ENCODE measurements at regions not wholly inside any gene's neighbourhood (a gene's known extent, or its start where the extent isn't known, plus 50 kb on each side); places are given as distances from the start of the nearest gene placed in this dataset.

DNA sequence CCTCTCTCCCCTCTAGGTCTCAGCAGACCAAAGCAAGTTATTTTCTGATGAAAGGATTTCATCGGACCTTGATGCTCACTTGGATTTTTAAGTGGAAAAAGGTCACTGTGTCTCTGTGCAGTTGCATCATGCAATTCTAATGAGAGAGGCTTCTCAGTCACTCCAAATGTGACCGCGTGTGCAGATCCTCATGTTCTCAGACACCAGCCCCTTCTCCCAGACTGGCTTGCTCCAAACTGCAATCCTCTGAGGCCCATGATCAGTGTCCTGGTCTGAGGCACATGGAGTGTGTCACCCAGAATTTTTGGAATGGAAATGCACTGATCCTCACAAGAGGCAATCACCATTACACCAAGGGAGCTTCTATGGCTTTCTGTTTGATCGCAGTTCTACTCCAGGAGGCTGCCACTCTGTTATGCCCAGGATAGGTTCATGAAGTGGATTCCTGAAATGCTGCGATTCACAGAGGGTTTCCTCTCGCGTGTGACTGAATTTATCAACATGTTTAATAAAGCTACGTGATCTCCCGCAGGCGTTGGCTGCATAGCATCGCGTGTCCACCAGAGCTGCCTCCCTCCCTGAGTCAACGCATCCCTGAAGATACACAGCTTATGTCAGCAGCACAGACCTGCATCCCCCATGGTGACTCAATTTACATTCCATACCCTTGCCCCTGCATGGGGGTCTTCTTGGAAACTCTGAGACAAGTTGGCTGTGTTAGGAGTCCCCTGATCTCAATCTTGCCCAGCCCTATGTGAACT is 544.6 kb upstream of the B3GAT1 start:
- H2AFZ ChIP-seq (ENCODE audit: low read depth, low read length): no peak overlapping the region
- H4K20me1 ChIP-seq (replicated peaks; ENCODE audit: control insufficient read depth, insufficient read depth, low read length): no peaks in the 10 kb centered on the region
- no TSS peak for BruUV-seq (replicated peaks)
- FAIRE-seq (no peak), DNase-seq (ENCODE audit: extremely low read depth in 1 of 4, low spot score in 3 of 4) (no peak), ATAC-seq (no peak)
- no peak overlapping the region for H3K4me2 ChIP-seq (ENCODE audit: insufficient read depth, low read length)
- WGBS (ENCODE audit: insufficient coverage, low coverage, missing lambda C conversion rate): 3% methylated on average over 13 of the region's 13 CpGs
- H3K9me1 ChIP-seq (ENCODE audit: control insufficient read depth, insufficient read depth, low read length): no peaks in the 10 kb centered on the region
- no peak overlapping the region for H3K4me3 ChIP-seq
- H3K79me2 ChIP-seq (ENCODE audit: control insufficient read depth, insufficient read depth, low read length): no peaks in the 10 kb centered on the region
- CTCF ChIA-PET (ENCODE audit: low intra/inter-chr PET ratio): no interaction called here
- H3K36me3 ChIP-seq (ENCODE audit: control insufficient read depth, insufficient read depth, low read length): no peaks in the 10 kb centered on the region
- no peaks in the 10 kb centered on the region for H3K9me3 ChIP-seq (replicated peaks; ENCODE audit: control insufficient read depth, insufficient read depth, low read depth, low read length)
- intact Hi-C loops (cut with micrococcal nuclease) (no loop called here), in situ Hi-C loops (cut with MboI) (no loop called here)
- no peak overlapping the region for H3K27ac ChIP-seq (ENCODE audit: extremely low read depth, low read depth, low read length)
- no peak overlapping the region for H3K9ac ChIP-seq (ENCODE audit: insufficient read depth in 1 of 2, low read depth in 2 of 2, low read length in 2 of 2)
- no peaks in the 10 kb centered on the region for H3K4me1 ChIP-seq (replicated peaks in 1 of 2; ENCODE audit: control insufficient read depth in 2 of 2, insufficient read depth in 2 of 2, low read length in 2 of 2)
- POLR2A ChIA-PET: no interaction called here
- peaks cover 7 to 14% of the 10 kb centered on the region in 2 experiments; a peak in 4 of 5 replicates for H3K27me3 ChIP-seq (ENCODE audit: control insufficient read depth in 2 of 2, insufficient read depth in 2 of 2, low read length in 2 of 2)
- TF ChIP-seq JUNB (CRISPR knock-in tag; conservative IDR thresholded peaks at IDR 0.05): no peak
- no peak for TF ChIP-seq SRF (CRISPR knock-in tag; IDR thresholded peaks at IDR 0.05)
- no peak for TF ChIP-seq MCM7 (IDR thresholded peaks at IDR 0.05)
- TF ChIP-seq, protein P1, sequence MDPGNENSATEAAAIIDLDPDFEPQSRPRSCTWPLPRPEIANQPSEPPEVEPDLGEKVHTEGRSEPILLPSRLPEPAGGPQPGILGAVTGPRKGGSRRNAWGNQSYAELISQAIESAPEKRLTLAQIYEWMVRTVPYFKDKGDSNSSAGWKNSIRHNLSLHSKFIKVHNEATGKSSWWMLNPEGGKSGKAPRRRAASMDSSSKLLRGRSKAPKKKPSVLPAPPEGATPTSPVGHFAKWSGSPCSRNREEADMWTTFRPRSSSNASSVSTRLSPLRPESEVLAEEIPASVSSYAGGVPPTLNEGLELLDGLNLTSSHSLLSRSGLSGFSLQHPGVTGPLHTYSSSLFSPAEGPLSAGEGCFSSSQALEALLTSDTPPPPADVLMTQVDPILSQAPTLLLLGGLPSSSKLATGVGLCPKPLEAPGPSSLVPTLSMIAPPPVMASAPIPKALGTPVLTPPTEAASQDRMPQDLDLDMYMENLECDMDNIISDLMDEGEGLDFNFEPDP (CRISPR knock-in tag; IDR thresholded peaks at IDR 0.05): no peak
- no peak for TF ChIP-seq BCL6 (CRISPR knock-in tag; IDR thresholded peaks at IDR 0.05)
- TF ChIP-seq ZNF143 (CRISPR knock-in tag; IDR thresholded peaks at IDR 0.05): no peak
- no peak for TF ChIP-seq LEF1 (IDR thresholded peaks at IDR 0.05)
- TF ChIP-seq, protein P2, sequence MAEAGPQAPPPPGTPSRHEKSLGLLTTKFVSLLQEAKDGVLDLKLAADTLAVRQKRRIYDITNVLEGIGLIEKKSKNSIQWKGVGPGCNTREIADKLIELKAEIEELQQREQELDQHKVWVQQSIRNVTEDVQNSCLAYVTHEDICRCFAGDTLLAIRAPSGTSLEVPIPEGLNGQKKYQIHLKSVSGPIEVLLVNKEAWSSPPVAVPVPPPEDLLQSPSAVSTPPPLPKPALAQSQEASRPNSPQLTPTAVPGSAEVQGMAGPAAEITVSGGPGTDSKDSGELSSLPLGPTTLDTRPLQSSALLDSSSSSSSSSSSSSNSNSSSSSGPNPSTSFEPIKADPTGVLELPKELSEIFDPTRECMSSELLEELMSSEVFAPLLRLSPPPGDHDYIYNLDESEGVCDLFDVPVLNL (CRISPR knock-in tag; IDR thresholded peaks at IDR 0.05; ENCODE audit: low read depth): no peak
- no peak for TF ChIP-seq HNRNPH1 (optimal IDR thresholded peaks at IDR 0.05; ENCODE audit: low read depth, low read length)
- no peak for TF ChIP-seq MYC (IDR thresholded peaks at IDR 0.05; ENCODE audit: low read depth, low read length)
- TF ChIP-seq MYC (CRISPR knock-in tag; IDR thresholded peaks at IDR 0.05; ENCODE audit: borderline replicate concordance, low read depth): no peak
- TF ChIP-seq, protein P3, sequence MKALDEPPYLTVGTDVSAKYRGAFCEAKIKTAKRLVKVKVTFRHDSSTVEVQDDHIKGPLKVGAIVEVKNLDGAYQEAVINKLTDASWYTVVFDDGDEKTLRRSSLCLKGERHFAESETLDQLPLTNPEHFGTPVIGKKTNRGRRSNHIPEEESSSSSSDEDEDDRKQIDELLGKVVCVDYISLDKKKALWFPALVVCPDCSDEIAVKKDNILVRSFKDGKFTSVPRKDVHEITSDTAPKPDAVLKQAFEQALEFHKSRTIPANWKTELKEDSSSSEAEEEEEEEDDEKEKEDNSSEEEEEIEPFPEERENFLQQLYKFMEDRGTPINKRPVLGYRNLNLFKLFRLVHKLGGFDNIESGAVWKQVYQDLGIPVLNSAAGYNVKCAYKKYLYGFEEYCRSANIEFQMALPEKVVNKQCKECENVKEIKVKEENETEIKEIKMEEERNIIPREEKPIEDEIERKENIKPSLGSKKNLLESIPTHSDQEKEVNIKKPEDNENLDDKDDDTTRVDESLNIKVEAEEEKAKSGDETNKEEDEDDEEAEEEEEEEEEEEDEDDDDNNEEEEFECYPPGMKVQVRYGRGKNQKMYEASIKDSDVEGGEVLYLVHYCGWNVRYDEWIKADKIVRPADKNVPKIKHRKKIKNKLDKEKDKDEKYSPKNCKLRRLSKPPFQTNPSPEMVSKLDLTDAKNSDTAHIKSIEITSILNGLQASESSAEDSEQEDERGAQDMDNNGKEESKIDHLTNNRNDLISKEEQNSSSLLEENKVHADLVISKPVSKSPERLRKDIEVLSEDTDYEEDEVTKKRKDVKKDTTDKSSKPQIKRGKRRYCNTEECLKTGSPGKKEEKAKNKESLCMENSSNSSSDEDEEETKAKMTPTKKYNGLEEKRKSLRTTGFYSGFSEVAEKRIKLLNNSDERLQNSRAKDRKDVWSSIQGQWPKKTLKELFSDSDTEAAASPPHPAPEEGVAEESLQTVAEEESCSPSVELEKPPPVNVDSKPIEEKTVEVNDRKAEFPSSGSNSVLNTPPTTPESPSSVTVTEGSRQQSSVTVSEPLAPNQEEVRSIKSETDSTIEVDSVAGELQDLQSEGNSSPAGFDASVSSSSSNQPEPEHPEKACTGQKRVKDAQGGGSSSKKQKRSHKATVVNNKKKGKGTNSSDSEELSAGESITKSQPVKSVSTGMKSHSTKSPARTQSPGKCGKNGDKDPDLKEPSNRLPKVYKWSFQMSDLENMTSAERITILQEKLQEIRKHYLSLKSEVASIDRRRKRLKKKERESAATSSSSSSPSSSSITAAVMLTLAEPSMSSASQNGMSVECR (CRISPR knock-in tag; IDR thresholded peaks at IDR 0.05): no peak
- TF ChIP-seq, protein P4, sequence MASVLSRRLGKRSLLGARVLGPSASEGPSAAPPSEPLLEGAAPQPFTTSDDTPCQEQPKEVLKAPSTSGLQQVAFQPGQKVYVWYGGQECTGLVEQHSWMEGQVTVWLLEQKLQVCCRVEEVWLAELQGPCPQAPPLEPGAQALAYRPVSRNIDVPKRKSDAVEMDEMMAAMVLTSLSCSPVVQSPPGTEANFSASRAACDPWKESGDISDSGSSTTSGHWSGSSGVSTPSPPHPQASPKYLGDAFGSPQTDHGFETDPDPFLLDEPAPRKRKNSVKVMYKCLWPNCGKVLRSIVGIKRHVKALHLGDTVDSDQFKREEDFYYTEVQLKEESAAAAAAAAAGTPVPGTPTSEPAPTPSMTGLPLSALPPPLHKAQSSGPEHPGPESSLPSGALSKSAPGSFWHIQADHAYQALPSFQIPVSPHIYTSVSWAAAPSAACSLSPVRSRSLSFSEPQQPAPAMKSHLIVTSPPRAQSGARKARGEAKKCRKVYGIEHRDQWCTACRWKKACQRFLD (CRISPR knock-in tag; IDR thresholded peaks at IDR 0.05): no peak
- no peak for TF ChIP-seq SMAD3 (CRISPR knock-in tag; conservative IDR thresholded peaks at IDR 0.05)
- no peak for TF ChIP-seq EP300 (IDR thresholded peaks at IDR 0.05; ENCODE audit: low read length)
